Loucy (cell line): ENCODE measurements at regions not wholly inside any gene's neighbourhood (a gene's known extent, or its start where the extent isn't known, plus 50 kb on each side); places are given as distances from the start of the nearest gene placed in this dataset.

ENCODE experiments used
- H2AFZ ChIP-seq: fragments of 200-600 bp; sonication (generic); 2 replicates; pipeline ENCODE4 v1.6.0; 2016; ENCODE audit warnings: antibody characterized with exemption, mild to moderate bottlenecking, low read length, moderate library complexity
- H3F3A ChIP-seq: fragments of 200-600 bp; 2 replicates; pipeline ENCODE4 v1.6.0; 2016; ENCODE audit warnings: antibody characterized with exemption, low read depth, mild to moderate bottlenecking
- H3K27me3 ChIP-seq: fragments of 200-600 bp; sonication (generic); 2 replicates; pipeline ENCODE4 v1.6.1; 2014; ENCODE audit warnings: low read length, mild to moderate bottlenecking; ENCODE audit not compliant: insufficient read depth, poor library complexity, severe bottlenecking
- H3K36me3 ChIP-seq: fragments of 200-600 bp; sonication (generic); 2 replicates; pipeline ENCODE4 v1.6.1; 2016; ENCODE audit warnings: low read length; ENCODE audit not compliant: insufficient read depth
- H3K4me1 ChIP-seq: fragments of 200-600 bp; sonication (generic); 2 replicates; pipeline ENCODE4 v1.5.1; 2014; ENCODE audit warnings: low read length, mild to moderate bottlenecking; ENCODE audit not compliant: insufficient read depth, poor library complexity, severe bottlenecking
- H3K4me2 ChIP-seq: fragments of 200-600 bp; sonication (generic); 2 replicates; pipeline ENCODE4 v1.6.0; 2014; ENCODE audit warnings: antibody characterized with exemption, low read length, low read depth, mild to moderate bottlenecking; ENCODE audit not compliant: poor library complexity, severe bottlenecking
- H3K4me3 ChIP-seq: fragments of 200-600 bp; sonication (generic); 2 replicates; pipeline ENCODE4 v1.5.1; 2014; ENCODE audit warnings: low read length, mild to moderate bottlenecking, mixed read lengths; ENCODE audit not compliant: poor library complexity, severe bottlenecking
- H3K79me2 ChIP-seq: fragments of 200-600 bp; sonication (generic); 2 replicates; pipeline ENCODE4 v1.6.1; 2014; ENCODE audit warnings: low read length; ENCODE audit not compliant: insufficient read depth
- H3K9ac ChIP-seq: fragments of 200-600 bp; sonication (generic); 2 replicates; pipeline ENCODE4 v1.6.0; 2014; ENCODE audit warnings: mild to moderate bottlenecking, low read depth, low read length, moderate library complexity; ENCODE audit not compliant: poor library complexity, severe bottlenecking
- H3K9me2 ChIP-seq: fragments of 200-600 bp; sonication (generic); replicated peaks from 2 replicates; pipeline ENCODE4 v1.6.1; 2016; ENCODE audit warnings: low read depth, low read length, mixed read lengths
- H3K9me3 ChIP-seq: fragments of 200-600 bp; sonication (generic); 2 replicates; pipeline ENCODE4 v1.6.1; 2014; ENCODE audit warnings: mild to moderate bottlenecking, antibody characterized with exemption, low read length, low read depth; ENCODE audit not compliant: insufficient read depth
- H4K20me1 ChIP-seq: fragments of 200-600 bp; sonication (generic); 2 replicates; pipeline ENCODE4 v1.6.0; 2014; ENCODE audit warnings: antibody characterized with exemption, low read length, mild to moderate bottlenecking; ENCODE audit not compliant: insufficient read depth, poor library complexity, severe bottlenecking
- CTCF ChIP-seq: fragments of 200-600 bp; sonication (generic); conservative IDR thresholded peaks from 2 replicates; pipeline ENCODE4 v1.5.1; 2014; ENCODE audit warnings: mild to moderate bottlenecking, antibody characterized with exemption, low read length
- EZH2phosphoT487 ChIP-seq: fragments of 200-600 bp; IDR thresholded peaks from 2 replicates; pipeline ENCODE4 v1.6.1; 2018; ENCODE audit warnings: antibody characterized with exemption, mild to moderate bottlenecking, moderate library complexity, borderline replicate concordance

- Histone ChIP-seq H3K36me3 (no peaks in the 10 kb centered on the region), H3K9ac (no peak overlapping the region), H3F3A (no peaks in the 10 kb centered on the region), H4K20me1 (no peaks in the 10 kb centered on the region), H3K27me3 (no peaks in the 10 kb centered on the region), H3K79me2 (no peaks in the 10 kb centered on the region; the same call in 1 of the 2 replicates), H3K4me3 (no peak overlapping the region), H3K4me2 (no peak overlapping the region), H3K4me1 (no peaks in the 10 kb centered on the region), H3K9me2 (no peaks in the 10 kb centered on the region), H2AFZ (no peak overlapping the region), H3K9me3 (no peaks in the 10 kb centered on the region)
- TF ChIP-seq EZH2phosphoT487 (no peak), CTCF (no peak)
Measured at GRCh38 chr15:29437888-29438702, 168.5 kb upstream of the NSMCE3 start.

GRCh38 chr15:29435811-29436210 is 166.2 kb upstream of the NSMCE3 start:
- no peaks in the 10 kb centered on the region; the same call in 1 of the 2 replicates for H3K79me2 ChIP-seq
- no peaks in the 10 kb centered on the region for H3K27me3 ChIP-seq
- H3K4me1 ChIP-seq = no peaks in the 10 kb centered on the region
- H3K36me3 ChIP-seq = no peaks in the 10 kb centered on the region
- no peaks in the 10 kb centered on the region for H4K20me1 ChIP-seq
- H3F3A ChIP-seq = no peaks in the 10 kb centered on the region
- H3K4me2 ChIP-seq = no peak overlapping the region
- no peaks in the 10 kb centered on the region for H3K9me2 ChIP-seq
- no peak overlapping the region for H3K4me3 ChIP-seq
- no peaks in the 10 kb centered on the region for H3K9me3 ChIP-seq
- no peak for TF ChIP-seq CTCF
- TF ChIP-seq EZH2phosphoT487 = no peak
- H2AFZ ChIP-seq = no peak overlapping the region
- H3K9ac ChIP-seq = no peak overlapping the region

- no peak for TF ChIP-seq CTCF
- TF ChIP-seq EZH2phosphoT487 = no peak
- Histone ChIP-seq H3K36me3 (no peaks in the 10 kb centered on the region), H3F3A (no peaks in the 10 kb centered on the region), H3K79me2 (no peaks in the 10 kb centered on the region; the same call in 1 of the 2 replicates), H3K27me3 (no peaks in the 10 kb centered on the region), H3K9me2 (no peaks in the 10 kb centered on the region), H3K4me3 (no peak overlapping the region), H4K20me1 (no peaks in the 10 kb centered on the region), H3K9ac (no peak overlapping the region), H3K4me2 (no peak overlapping the region), H3K4me1 (no peaks in the 10 kb centered on the region), H2AFZ (no peak overlapping the region), H3K9me3 (no peaks in the 10 kb centered on the region)
Measured at GRCh38 chr15:29434280-29434679, 164.7 kb upstream of the NSMCE3 start.
